ENCODE measurements at regions not wholly inside any gene's neighbourhood (a gene's known extent, or its start where the extent isn't known, plus 50 kb on each side); places are given as distances from the start of the nearest gene placed in this dataset.

- TF ChIP-seq CTCF (IDR thresholded peaks at IDR 0.05; ENCODE audit: insufficient read depth, low read depth, low read length) (no peak), EZH2 (IDR thresholded peaks at IDR 0.05; ENCODE audit: insufficient read depth, low read length) (no peak)
Measured at GRCh38 chr7:17146621-17147020, 151.8 kb upstream of the AHR start.
